GM12878 (cell line): ENCODE measurements at regions not wholly inside any gene's neighbourhood (a gene's known extent, or its start where the extent isn't known, plus 50 kb on each side); places are given as distances from the start of the nearest gene placed in this dataset.

ENCODE experiments used
- ATAC-seq: fragments of 200-7000 bp; cut with Tn5 transposase; 3 replicates; pipeline ENCODE4 v1.9.1; 2020; ENCODE audit warnings: mild to moderate bottlenecking, moderate library complexity
- BruUV-seq: library from RNA; stranded (reverse); fragments of 400-500 nt; replicated peaks from 2 replicates; lab custom pipeline; 2021; lab: Mats Ljungman, UMichigan
- CTCF ChIA-PET: fragments of 300-600 bp; sonication (Branson Sonifier 250); formaldehyde crosslinking; extraction: SDS; loops from one replicate; lab custom pipeline; 2021; ENCODE audit warnings: inconsistent platforms; lab: Yijun Ruan, JAX
- POLR2A ChIA-PET: fragments of 350-600 bp; formaldehyde crosslinking; extraction: SDS; loops from one replicate; lab custom pipeline; 2021; ENCODE audit warnings: inconsistent platforms; lab: Charles Lee
- RAD21 ChIA-PET: fragments of 300-600 bp; sonication (Branson Sonifier 250); formaldehyde crosslinking; loops from one replicate; lab custom pipeline; 2023; ENCODE audit warnings: antibody characterized with exemption; ENCODE audit not compliant: unreplicated experiment; lab: Charles Lee
- SMC1A ChIA-PET: fragments of 300-600 bp; sonication (Branson Sonifier 250); formaldehyde crosslinking; loops from one replicate; lab custom pipeline; 2023; ENCODE audit not compliant: unreplicated experiment, uncharacterized antibody; lab: Charles Lee
- DNase-seq: peaks from one replicate; pipeline ENCODE4 v3.0.0-alpha.2; 2011; ENCODE audit warnings: low read depth, low spot score
- FAIRE-seq: peaks from 3 replicates; lab custom pipeline; 2011; peaks lifted over from hg19 to GRCh38; lab: Jason Lieb, UNC
- H2AFZ ChIP-seq: 2 replicates; pipeline ENCODE4 v1.6.0; 2011; ENCODE audit warnings: low read depth, low read length, control low read depth; ENCODE audit not compliant: control insufficient read depth
- H3K27ac ChIP-seq: 2 replicates; pipeline ENCODE4 v1.5.1; 2011; ENCODE audit warnings: control low read depth; ENCODE audit not compliant: control insufficient read depth, insufficient read depth
- H3K27me3 ChIP-seq, 2 experiments: replicated peaks in 1 of 2; 2 replicates each; pipeline versions ENCODE4 v1.6.0 to v1.6.1; 2011; ENCODE audit warnings: low read length in 1 of 2; ENCODE audit not compliant: control insufficient read depth in 2 of 2, insufficient read depth in 2 of 2
- H3K36me3 ChIP-seq, 2 experiments: 2 replicates each; pipeline ENCODE4 v1.5.1; 2011; ENCODE audit warnings: low read length in 1 of 2; ENCODE audit not compliant: control insufficient read depth in 2 of 2, insufficient read depth in 2 of 2
- H3K4me1 ChIP-seq: 2 replicates; pipeline ENCODE4 v1.6.1; 2011; ENCODE audit warnings: mild to moderate bottlenecking, low read length, moderate library complexity, mixed read lengths; ENCODE audit not compliant: control insufficient read depth, insufficient read depth
- H3K4me2 ChIP-seq: 2 replicates; pipeline ENCODE4 v1.6.0; 2011; ENCODE audit warnings: control low read depth; ENCODE audit not compliant: control insufficient read depth, insufficient read depth
- H3K4me3 ChIP-seq: fragments of 200-600 bp; sonication (generic); 2 replicates; pipeline ENCODE4 v1.5.1; 2016
- H3K79me2 ChIP-seq: 2 replicates; pipeline ENCODE4 v1.6.0; 2011; ENCODE audit warnings: low read length; ENCODE audit not compliant: control insufficient read depth, insufficient read depth
- H3K9ac ChIP-seq: 2 replicates; pipeline ENCODE4 v1.8.0; 2011; ENCODE audit warnings: low read length, control low read depth, mixed read lengths; ENCODE audit not compliant: control insufficient read depth, insufficient read depth
- H3K9me3 ChIP-seq: replicated peaks from 3 replicates; pipeline ENCODE4 v1.5.1; 2011; ENCODE audit warnings: mild to moderate bottlenecking, low read length; ENCODE audit not compliant: control insufficient read depth, insufficient read depth
- H4K20me1 ChIP-seq: 2 replicates; pipeline ENCODE4 v1.6.0; 2011; ENCODE audit not compliant: control insufficient read depth, insufficient read depth
- BCL11A ChIP-seq: IDR thresholded peaks from 2 replicates; pipeline ENCODE4 v1.6.1; 2011; ENCODE audit warnings: low read depth, low read length
- CBFB ChIP-seq: IDR thresholded peaks from 2 replicates; pipeline ENCODE4 v1.6.1; 2016; ENCODE audit warnings: antibody characterized with exemption, low read depth
- CHD1 ChIP-seq: IDR thresholded peaks from 2 replicates; pipeline ENCODE4 v1.6.1; 2012; ENCODE audit warnings: low read depth, low read length, improper control_type of control experiment
- ETV6 ChIP-seq, 2 experiments: fragments of 450-650 bp in 1 of 2; IDR thresholded peaks in 1 of 2; conservative IDR thresholded peaks in 1 of 2; 2 replicates each; pipeline ENCODE4 v1.6.1; 2014; ENCODE audit warnings: antibody characterized with exemption in 1 of 2, borderline replicate concordance in 1 of 2, low read depth in 1 of 2, mild to moderate bottlenecking in 1 of 2, moderate library complexity in 1 of 2
- HCFC1 ChIP-seq: fragments of 150-350 bp; IDR thresholded peaks from 2 replicates; pipeline ENCODE4 v1.6.1; 2014; ENCODE audit warnings: low read length
- HDAC2 ChIP-seq: fragments of 200-600 bp; sonication (generic); IDR thresholded peaks from 2 replicates; pipeline ENCODE4 v1.6.1; 2017
- NFXL1 ChIP-seq: fragments of 450-650 bp; IDR thresholded peaks from 2 replicates; pipeline ENCODE4 v1.6.1; 2017; ENCODE audit warnings: antibody characterized with exemption, mild to moderate bottlenecking, borderline replicate concordance
- RBBP5 ChIP-seq: fragments of 200-600 bp; sonication (generic); conservative IDR thresholded peaks from 2 replicates; pipeline ENCODE4 v1.6.1; 2016
- RCOR1 ChIP-seq: conservative IDR thresholded peaks from 2 replicates; pipeline ENCODE4 v1.6.1; 2012; ENCODE audit warnings: low read depth, low read length, improper control_type of control experiment
- SPI1 ChIP-seq: IDR thresholded peaks from 2 replicates; pipeline ENCODE4 v1.6.1; 2011; ENCODE audit warnings: low read depth, mild to moderate bottlenecking, low read length, moderate library complexity, borderline replicate concordance; ENCODE audit not compliant: insufficient read depth
- SUZ12 ChIP-seq: fragments of 200-600 bp; sonication (generic); IDR thresholded peaks from one replicate; pipeline ENCODE4 v1.6.1; 2018; ENCODE audit warnings: antibody characterized with exemption, mild to moderate bottlenecking; ENCODE audit not compliant: unreplicated experiment
- ZNF207 ChIP-seq: fragments of 450-650 bp; IDR thresholded peaks from 2 replicates; pipeline ENCODE4 v1.6.1; 2014; ENCODE audit warnings: antibody characterized with exemption, mild to moderate bottlenecking, borderline replicate concordance
- WGBS: methylation state at CpG from one replicate; pipeline ENCODE4 v1.1.6; 2016; ENCODE audit warnings: low lambda C conversion rate; ENCODE audit not compliant: insufficient replicate concordance, insufficient coverage; ENCODE audit errors: missing lambda C conversion rate; 5-methylcytosine and 5-hydroxymethylcytosine counted together
- in situ Hi-C: fragments of 300-500 bp; cut with MboI; formaldehyde crosslinking; loops from 9 replicates; pipeline ENCODE4 v1.14.3; 2018; ENCODE audit warnings: mixed read lengths
- intact Hi-C: fragments of 100-400 bp; cut with micrococcal nuclease; formaldehyde crosslinking; loops from one replicate; pipeline ENCODE4 v1.14.2; 2022; ENCODE audit not compliant: unreplicated experiment
- TF ChIP-seq, protein P1 (sequence below): fragments of 150-350 bp; IDR thresholded peaks from 2 replicates; pipeline ENCODE4 v1.6.1; 2014; ENCODE audit warnings: mild to moderate bottlenecking, low read depth, low read length
- TF ChIP-seq, protein P2 (sequence below): IDR thresholded peaks from 2 replicates; pipeline ENCODE4 v1.6.1; 2012; ENCODE audit warnings: improper control_type of control experiment, low read depth, low read length; ENCODE audit not compliant: insufficient replicate concordance

DNA sequence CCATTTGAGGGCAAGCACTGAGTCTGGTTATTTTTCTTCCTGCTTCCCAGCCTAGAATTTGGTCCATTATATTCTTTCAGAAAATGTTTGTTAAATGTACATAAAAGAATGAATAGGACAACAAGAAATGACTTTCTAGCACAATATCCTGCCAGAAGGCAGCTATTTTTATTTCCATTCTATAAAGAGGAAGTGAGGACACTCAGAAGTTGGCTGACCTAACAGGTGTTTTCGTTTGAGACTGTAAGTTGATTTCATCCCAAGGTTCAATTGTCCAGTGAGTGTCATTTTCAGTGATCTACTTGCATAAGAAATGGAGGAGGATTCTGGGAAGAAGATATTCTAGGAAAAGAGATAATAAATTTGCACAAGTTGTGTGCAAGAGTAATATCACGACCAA is 191.9 kb upstream of the POU1F1 start:
- BruUV-seq = no TSS peak
- H3K9me3 ChIP-seq = no peaks in the 10 kb centered on the region
- in situ Hi-C loops (no loop called here), intact Hi-C loops (no loop called here)
- TF ChIP-seq RBBP5 (no peak), HCFC1 (no peak), BCL11A (no peak), CHD1 (no peak), SPI1 (0 out of 2 replicates have a peak, but pooled peaks have one; percentile 40), HDAC2 (no peak)
- H3K27ac ChIP-seq = no peak overlapping the region
- H3K4me2 ChIP-seq = no peak overlapping the region
- no peak overlapping the region for H3K4me3 ChIP-seq
- H3K79me2 ChIP-seq = no peaks in the 10 kb centered on the region
- ATAC-seq (no peak), DNase-seq (no peak), FAIRE-seq (peak; percentile 64)
- H3K27me3 ChIP-seq = no peaks in the 10 kb centered on the region
- H3K9ac ChIP-seq = no peak overlapping the region
- H4K20me1 ChIP-seq = no peaks in the 10 kb centered on the region
- no peaks in the 10 kb centered on the region for H3K4me1 ChIP-seq
- H2AFZ ChIP-seq = no peak overlapping the region
- POLR2A ChIA-PET = no interaction called here
- 3% methylated on average over 2 of the region's 2 CpGs for WGBS
- SMC1A ChIA-PET = no interaction called here
- no peaks in the 10 kb centered on the region for H3K36me3 ChIP-seq
- RAD21 ChIA-PET = no interaction called here
- CTCF ChIA-PET = no interaction called here

DNA sequence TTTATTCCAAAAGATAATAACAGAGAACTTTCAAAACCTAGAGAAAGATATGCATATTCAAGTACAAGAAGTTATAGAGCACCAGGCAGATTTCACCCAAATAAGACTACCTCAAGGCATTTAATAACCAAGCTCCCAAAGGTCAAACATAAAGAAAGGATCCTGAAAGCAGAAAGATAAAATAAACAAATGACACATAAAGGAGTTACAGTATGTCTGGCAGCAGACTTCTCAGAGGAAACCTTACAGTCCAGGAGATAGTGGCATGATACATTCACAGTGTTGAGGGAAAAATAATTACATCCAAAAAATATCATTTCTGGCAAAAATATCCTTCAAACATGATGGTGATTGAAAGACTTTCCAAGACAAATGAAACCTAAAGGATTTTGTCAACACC is 185.8 kb upstream of the POU1F1 start:
- intact Hi-C loops = no loop called here
- CTCF ChIA-PET = no interaction called here
- BruUV-seq = no TSS peak
- SMC1A ChIA-PET = no interaction called here
- Histone ChIP-seq H3K79me2 (no peaks in the 10 kb centered on the region), H3K9ac (no peak overlapping the region), H3K9me3 (no peaks in the 10 kb centered on the region), H2AFZ (no peak overlapping the region), H3K27ac (no peak overlapping the region), H3K4me3 (no peak overlapping the region), H3K4me2 (no peak overlapping the region), H4K20me1 (no peaks in the 10 kb centered on the region), H3K27me3 (no peaks in the 10 kb centered on the region), H3K4me1 (no peaks in the 10 kb centered on the region), H3K36me3 (no peaks in the 10 kb centered on the region)
- no peak for ATAC-seq
- POLR2A ChIA-PET = no interaction called here
- DNase-seq = no peak
- in situ Hi-C loops = no loop called here
- RAD21 ChIA-PET = no interaction called here
- FAIRE-seq = no peak
- TF ChIP-seq, protein P1, sequence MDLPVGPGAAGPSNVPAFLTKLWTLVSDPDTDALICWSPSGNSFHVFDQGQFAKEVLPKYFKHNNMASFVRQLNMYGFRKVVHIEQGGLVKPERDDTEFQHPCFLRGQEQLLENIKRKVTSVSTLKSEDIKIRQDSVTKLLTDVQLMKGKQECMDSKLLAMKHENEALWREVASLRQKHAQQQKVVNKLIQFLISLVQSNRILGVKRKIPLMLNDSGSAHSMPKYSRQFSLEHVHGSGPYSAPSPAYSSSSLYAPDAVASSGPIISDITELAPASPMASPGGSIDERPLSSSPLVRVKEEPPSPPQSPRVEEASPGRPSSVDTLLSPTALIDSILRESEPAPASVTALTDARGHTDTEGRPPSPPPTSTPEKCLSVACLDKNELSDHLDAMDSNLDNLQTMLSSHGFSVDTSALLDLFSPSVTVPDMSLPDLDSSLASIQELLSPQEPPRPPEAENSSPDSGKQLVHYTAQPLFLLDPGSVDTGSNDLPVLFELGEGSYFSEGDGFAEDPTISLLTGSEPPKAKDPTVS = no peak
- TF ChIP-seq NFXL1 = no peak
- no peak for TF ChIP-seq SUZ12
- no peak for TF ChIP-seq RCOR1
- TF ChIP-seq, protein P2, sequence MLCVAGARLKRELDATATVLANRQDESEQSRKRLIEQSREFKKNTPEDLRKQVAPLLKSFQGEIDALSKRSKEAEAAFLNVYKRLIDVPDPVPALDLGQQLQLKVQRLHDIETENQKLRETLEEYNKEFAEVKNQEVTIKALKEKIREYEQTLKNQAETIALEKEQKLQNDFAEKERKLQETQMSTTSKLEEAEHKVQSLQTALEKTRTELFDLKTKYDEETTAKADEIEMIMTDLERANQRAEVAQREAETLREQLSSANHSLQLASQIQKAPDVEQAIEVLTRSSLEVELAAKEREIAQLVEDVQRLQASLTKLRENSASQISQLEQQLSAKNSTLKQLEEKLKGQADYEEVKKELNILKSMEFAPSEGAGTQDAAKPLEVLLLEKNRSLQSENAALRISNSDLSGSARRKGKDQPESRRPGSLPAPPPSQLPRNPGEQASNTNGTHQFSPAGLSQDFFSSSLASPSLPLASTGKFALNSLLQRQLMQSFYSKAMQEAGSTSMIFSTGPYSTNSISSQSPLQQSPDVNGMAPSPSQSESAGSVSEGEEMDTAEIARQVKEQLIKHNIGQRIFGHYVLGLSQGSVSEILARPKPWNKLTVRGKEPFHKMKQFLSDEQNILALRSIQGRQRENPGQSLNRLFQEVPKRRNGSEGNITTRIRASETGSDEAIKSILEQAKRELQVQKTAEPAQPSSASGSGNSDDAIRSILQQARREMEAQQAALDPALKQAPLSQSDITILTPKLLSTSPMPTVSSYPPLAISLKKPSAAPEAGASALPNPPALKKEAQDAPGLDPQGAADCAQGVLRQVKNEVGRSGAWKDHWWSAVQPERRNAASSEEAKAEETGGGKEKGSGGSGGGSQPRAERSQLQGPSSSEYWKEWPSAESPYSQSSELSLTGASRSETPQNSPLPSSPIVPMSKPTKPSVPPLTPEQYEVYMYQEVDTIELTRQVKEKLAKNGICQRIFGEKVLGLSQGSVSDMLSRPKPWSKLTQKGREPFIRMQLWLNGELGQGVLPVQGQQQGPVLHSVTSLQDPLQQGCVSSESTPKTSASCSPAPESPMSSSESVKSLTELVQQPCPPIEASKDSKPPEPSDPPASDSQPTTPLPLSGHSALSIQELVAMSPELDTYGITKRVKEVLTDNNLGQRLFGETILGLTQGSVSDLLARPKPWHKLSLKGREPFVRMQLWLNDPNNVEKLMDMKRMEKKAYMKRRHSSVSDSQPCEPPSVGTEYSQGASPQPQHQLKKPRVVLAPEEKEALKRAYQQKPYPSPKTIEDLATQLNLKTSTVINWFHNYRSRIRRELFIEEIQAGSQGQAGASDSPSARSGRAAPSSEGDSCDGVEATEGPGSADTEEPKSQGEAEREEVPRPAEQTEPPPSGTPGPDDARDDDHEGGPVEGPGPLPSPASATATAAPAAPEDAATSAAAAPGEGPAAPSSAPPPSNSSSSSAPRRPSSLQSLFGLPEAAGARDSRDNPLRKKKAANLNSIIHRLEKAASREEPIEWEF = no peak
- no peak for TF ChIP-seq ETV6 (conservative IDR thresholded peaks at IDR 0.05 in 1 of 2, IDR thresholded peaks at IDR 0.05 in 1 of 2; ENCODE audit: borderline replicate concordance in 1 of 2, low read depth in 1 of 2)
- TF ChIP-seq CBFB = no peak
- no peak for TF ChIP-seq ZNF207
